Panc1 (cell line): ENCODE measurements at regions not wholly inside any gene's neighbourhood (a gene's known extent, or its start where the extent isn't known, plus 50 kb on each side); places are given as distances from the start of the nearest gene placed in this dataset.

Source experiments
- ATAC-seq: fragments of 200-7000 bp; cut with Tn5 transposase; 2 replicates; pipeline ENCODE4 v1.9.1; 2020; ENCODE audit warnings: mild to moderate bottlenecking, moderate library complexity
- BruUV-seq: library from RNA; stranded (reverse); fragments of 400-500 nt; replicated peaks from 2 replicates; lab custom pipeline; 2021; lab: Mats Ljungman, UMichigan
- CTCF ChIA-PET: fragments of 300-600 bp; sonication (Branson Sonifier 250); formaldehyde crosslinking; loops from one replicate; lab custom pipeline; 2022; ENCODE audit warnings: antibody characterized with exemption; lab: Charles Lee
- POLR2A ChIA-PET: fragments of 300-600 bp; sonication (Branson Sonifier 250); formaldehyde crosslinking; loops from one replicate; lab custom pipeline; 2022; ENCODE audit warnings: antibody characterized with exemption; lab: Charles Lee
- DNase-seq: peaks from one replicate; pipeline ENCODE4 v3.0.0-alpha.2; 2010; ENCODE audit warnings: low read depth, low spot score
- H3K27ac ChIP-seq: 2 replicates; pipeline ENCODE4 v1.5.1; 2011; ENCODE audit warnings: mild to moderate bottlenecking, low read length, inconsistent platforms
- H3K27me3 ChIP-seq: fragments of 200-500 bp; sonication (Bioruptor generic); 2 replicates; pipeline ENCODE4 v1.6.0; 2014; ENCODE audit warnings: low read length, inconsistent platforms; ENCODE audit not compliant: control insufficient read depth, insufficient read depth
- H3K36me3 ChIP-seq: fragments of 200-500 bp; sonication (Bioruptor generic); 2 replicates; pipeline ENCODE4 v1.5.1; 2014; ENCODE audit warnings: inconsistent platforms, mild to moderate bottlenecking, low read length, moderate library complexity; ENCODE audit not compliant: control insufficient read depth, insufficient read depth
- H3K4me1 ChIP-seq: 2 replicates; pipeline ENCODE4 v1.5.1; 2011; ENCODE audit warnings: inconsistent platforms, mild to moderate bottlenecking, low read length, moderate library complexity; ENCODE audit not compliant: control insufficient read depth, insufficient read depth
- H3K4me3 ChIP-seq, 2 experiments: 2 replicates each; pipeline ENCODE4 v1.5.1; 2011 to 2012; ENCODE audit warnings: low read depth in 2 of 2, low read length in 2 of 2, mild to moderate bottlenecking in 2 of 2, inconsistent platforms in 1 of 2, moderate library complexity in 1 of 2
- H3K9me3 ChIP-seq: fragments of 200-500 bp; sonication (Bioruptor generic); 2 replicates; pipeline ENCODE4 v1.5.1; 2014; ENCODE audit warnings: low read depth, mild to moderate bottlenecking, inconsistent platforms, low read length, moderate library complexity; ENCODE audit not compliant: control insufficient read depth, insufficient read depth
- POLR2AphosphoS5 ChIP-seq: IDR thresholded peaks from 2 replicates; pipeline ENCODE4 v1.6.1; 2012; ENCODE audit warnings: mild to moderate bottlenecking, low read depth, low read length, moderate library complexity
- SIN3A ChIP-seq: IDR thresholded peaks from 2 replicates; pipeline ENCODE4 v1.6.1; 2012; ENCODE audit warnings: low read depth, mild to moderate bottlenecking, low read length, moderate library complexity, borderline replicate concordance; ENCODE audit not compliant: insufficient read depth
- TCF7L2 ChIP-seq: IDR thresholded peaks from 2 replicates; pipeline ENCODE4 v1.6.1; 2011; ENCODE audit warnings: mild to moderate bottlenecking, low read depth, low read length, inconsistent platforms
- in situ Hi-C: cut with HindIII; loops from 2 replicates; pipeline ENCODE4 v1.10.0; 2016; ENCODE audit warnings: low sequenced_read_pairs, low pct_unique_long_range_greater_than_20kb
- intact Hi-C: fragments of 100-400 bp; cut with micrococcal nuclease; formaldehyde crosslinking; loops from one replicate; pipeline ENCODE4 v1.10.0; 2022; ENCODE audit not compliant: unreplicated experiment
- TF ChIP-seq, protein P1 (sequence below), 2 experiments: IDR thresholded peaks; 2 replicates each; pipeline ENCODE4 v1.6.1; 2011 to 2012; ENCODE audit warnings: low read depth in 2 of 2, control low read depth in 1 of 2, low read length in 1 of 2, mild to moderate bottlenecking in 1 of 2, moderate library complexity in 1 of 2; ENCODE audit not compliant: insufficient read depth in 1 of 2
- TF ChIP-seq, protein P2 (sequence below): fragments of 450-650 bp; IDR thresholded peaks from 2 replicates; pipeline ENCODE4 v1.5.1; 2017; ENCODE audit warnings: mild to moderate bottlenecking

DNA sequence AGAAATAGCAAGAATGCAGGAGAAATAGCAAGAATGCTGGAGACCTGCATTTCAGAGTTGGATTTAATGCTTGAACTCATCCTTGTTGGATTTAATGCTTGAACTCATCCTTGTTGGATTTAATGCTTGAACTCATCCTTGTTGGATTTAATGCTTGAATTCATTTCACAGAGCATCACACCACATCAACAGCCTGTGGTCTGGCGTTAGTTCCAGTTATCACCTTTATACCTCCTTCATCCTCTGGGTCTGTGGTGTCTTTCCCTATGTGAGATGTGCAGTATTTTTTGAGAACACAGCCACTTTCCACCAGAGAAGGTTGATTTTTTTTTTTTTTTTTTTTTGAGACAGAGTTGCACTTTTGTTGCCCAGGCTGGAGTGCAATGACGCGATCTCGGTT is 546.4 kb upstream of the SOX11 start:
- BruUV-seq: no TSS peak
- ChIA-PET CTCF (no interaction called here), POLR2A (no interaction called here)
- TF ChIP-seq, protein P1, sequence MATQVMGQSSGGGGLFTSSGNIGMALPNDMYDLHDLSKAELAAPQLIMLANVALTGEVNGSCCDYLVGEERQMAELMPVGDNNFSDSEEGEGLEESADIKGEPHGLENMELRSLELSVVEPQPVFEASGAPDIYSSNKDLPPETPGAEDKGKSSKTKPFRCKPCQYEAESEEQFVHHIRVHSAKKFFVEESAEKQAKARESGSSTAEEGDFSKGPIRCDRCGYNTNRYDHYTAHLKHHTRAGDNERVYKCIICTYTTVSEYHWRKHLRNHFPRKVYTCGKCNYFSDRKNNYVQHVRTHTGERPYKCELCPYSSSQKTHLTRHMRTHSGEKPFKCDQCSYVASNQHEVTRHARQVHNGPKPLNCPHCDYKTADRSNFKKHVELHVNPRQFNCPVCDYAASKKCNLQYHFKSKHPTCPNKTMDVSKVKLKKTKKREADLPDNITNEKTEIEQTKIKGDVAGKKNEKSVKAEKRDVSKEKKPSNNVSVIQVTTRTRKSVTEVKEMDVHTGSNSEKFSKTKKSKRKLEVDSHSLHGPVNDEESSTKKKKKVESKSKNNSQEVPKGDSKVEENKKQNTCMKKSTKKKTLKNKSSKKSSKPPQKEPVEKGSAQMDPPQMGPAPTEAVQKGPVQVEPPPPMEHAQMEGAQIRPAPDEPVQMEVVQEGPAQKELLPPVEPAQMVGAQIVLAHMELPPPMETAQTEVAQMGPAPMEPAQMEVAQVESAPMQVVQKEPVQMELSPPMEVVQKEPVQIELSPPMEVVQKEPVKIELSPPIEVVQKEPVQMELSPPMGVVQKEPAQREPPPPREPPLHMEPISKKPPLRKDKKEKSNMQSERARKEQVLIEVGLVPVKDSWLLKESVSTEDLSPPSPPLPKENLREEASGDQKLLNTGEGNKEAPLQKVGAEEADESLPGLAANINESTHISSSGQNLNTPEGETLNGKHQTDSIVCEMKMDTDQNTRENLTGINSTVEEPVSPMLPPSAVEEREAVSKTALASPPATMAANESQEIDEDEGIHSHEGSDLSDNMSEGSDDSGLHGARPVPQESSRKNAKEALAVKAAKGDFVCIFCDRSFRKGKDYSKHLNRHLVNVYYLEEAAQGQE (IDR thresholded peaks at IDR 0.05; ENCODE audit: insufficient read depth in 1 of 2, low read depth in 2 of 2, low read length in 1 of 2): no peak
- TF ChIP-seq SIN3A: no peak
- TF ChIP-seq TCF7L2: no peak
- no peak for TF ChIP-seq POLR2AphosphoS5
- TF ChIP-seq, protein P2, sequence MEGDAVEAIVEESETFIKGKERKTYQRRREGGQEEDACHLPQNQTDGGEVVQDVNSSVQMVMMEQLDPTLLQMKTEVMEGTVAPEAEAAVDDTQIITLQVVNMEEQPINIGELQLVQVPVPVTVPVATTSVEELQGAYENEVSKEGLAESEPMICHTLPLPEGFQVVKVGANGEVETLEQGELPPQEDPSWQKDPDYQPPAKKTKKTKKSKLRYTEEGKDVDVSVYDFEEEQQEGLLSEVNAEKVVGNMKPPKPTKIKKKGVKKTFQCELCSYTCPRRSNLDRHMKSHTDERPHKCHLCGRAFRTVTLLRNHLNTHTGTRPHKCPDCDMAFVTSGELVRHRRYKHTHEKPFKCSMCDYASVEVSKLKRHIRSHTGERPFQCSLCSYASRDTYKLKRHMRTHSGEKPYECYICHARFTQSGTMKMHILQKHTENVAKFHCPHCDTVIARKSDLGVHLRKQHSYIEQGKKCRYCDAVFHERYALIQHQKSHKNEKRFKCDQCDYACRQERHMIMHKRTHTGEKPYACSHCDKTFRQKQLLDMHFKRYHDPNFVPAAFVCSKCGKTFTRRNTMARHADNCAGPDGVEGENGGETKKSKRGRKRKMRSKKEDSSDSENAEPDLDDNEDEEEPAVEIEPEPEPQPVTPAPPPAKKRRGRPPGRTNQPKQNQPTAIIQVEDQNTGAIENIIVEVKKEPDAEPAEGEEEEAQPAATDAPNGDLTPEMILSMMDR: no peak
- Histone ChIP-seq H3K4me3 (no peak overlapping the region), H3K9me3 (no peaks in the 10 kb centered on the region), H3K27ac (no peak overlapping the region), H3K4me1 (no peaks in the 10 kb centered on the region), H3K27me3 (no peaks in the 10 kb centered on the region), H3K36me3 (no peaks in the 10 kb centered on the region)
- in situ Hi-C loops: no loop called here
- DNase-seq (no peak), ATAC-seq (no peak)
- intact Hi-C loops: no loop called here

DNA sequence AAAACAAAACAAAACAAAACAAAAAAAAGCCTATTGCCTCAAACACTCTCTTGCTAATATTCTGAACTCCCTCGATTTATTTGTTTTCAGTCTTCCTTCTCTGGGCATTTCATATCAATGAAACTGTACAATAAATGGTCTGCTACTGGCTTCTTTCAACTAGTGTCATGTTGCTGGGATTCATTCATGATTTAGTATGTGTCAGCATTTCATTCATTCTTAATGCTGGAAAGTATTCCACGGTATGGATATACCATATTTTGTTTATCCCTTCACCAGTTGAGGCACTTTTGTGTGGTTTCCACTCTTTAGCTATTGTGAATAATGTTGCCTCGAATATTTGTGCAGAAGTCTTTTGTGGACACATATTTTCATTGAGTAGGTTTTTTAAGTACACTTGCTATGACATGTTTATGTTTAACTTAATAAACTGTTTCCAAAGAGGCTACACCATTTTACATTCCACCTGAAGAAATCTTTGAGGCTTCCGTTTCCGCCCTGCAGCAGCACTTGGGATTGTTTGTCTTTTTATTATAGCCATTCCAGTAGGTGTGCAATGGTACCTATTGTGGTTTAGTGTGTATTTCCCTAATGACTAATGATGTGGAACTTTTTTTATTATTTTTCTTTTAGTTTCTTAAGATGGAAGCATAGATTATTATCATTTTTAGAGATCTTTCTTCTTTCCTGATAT is 543.6 kb upstream of the SOX11 start:
- Histone ChIP-seq H3K9me3 (no peaks in the 10 kb centered on the region), H3K27me3 (no peaks in the 10 kb centered on the region), H3K36me3 (no peaks in the 10 kb centered on the region), H3K4me3 (no peak overlapping the region), H3K27ac (no peak overlapping the region), H3K4me1 (no peaks in the 10 kb centered on the region)
- no peak for TF ChIP-seq TCF7L2
- TF ChIP-seq, protein P2: no peak
- TF ChIP-seq POLR2AphosphoS5: no peak
- no peak for TF ChIP-seq SIN3A
- TF ChIP-seq, protein P1 (IDR thresholded peaks at IDR 0.05; ENCODE audit: insufficient read depth in 1 of 2, low read depth in 2 of 2, low read length in 1 of 2): no peak
- BruUV-seq: no TSS peak
- ATAC-seq (no peak), DNase-seq (no peak)
- POLR2A ChIA-PET: no interaction called here
- intact Hi-C loops: no loop called here
- CTCF ChIA-PET: no interaction called here
- in situ Hi-C loops: no loop called here
